Liver (tissue), 7 donors: ENCODE measurements at regions not wholly inside any gene's neighbourhood (a gene's known extent, or its start where the extent isn't known, plus 50 kb on each side); places are given as distances from the start of the nearest gene placed in this dataset.

Source experiments
- DNase-seq: peaks from one replicate; pipeline ENCODE4 v3.0.0-alpha.2; 2017; ENCODE audit warnings: low spot score
- H3K27ac ChIP-seq, 2 donors: one replicate each; pipeline ENCODE4 v1.7.0; 2013; ENCODE audit warnings: inconsistent platforms in 2 of 2, low read length in 2 of 2, control low read depth in 1 of 2, low read depth in 1 of 2, mild to moderate bottlenecking in 1 of 2
- H3K27me3 ChIP-seq, 4 donors: one replicate each; pipeline versions ENCODE4 v1.6.1 to v1.7.0; 2013; ENCODE audit warnings: low read length in 3 of 4, inconsistent platforms in 1 of 4, mild to moderate bottlenecking in 1 of 4, moderate library complexity in 1 of 4; ENCODE audit not compliant: control insufficient read depth in 4 of 4, insufficient read depth in 4 of 4
- H3K36me3 ChIP-seq, 4 donors: one replicate each; pipeline versions ENCODE4 v1.6.1 to v1.7.0; 2013; ENCODE audit warnings: low read length in 3 of 4, mild to moderate bottlenecking in 3 of 4, low read depth in 1 of 4, moderate library complexity in 1 of 4; ENCODE audit not compliant: control insufficient read depth in 4 of 4, insufficient read depth in 3 of 4
- H3K4me1 ChIP-seq, 4 donors: one replicate each; pipeline versions ENCODE4 v1.6.1 to v1.7.0; 2013; ENCODE audit warnings: low read length in 3 of 4, mild to moderate bottlenecking in 3 of 4, moderate library complexity in 1 of 4; ENCODE audit not compliant: control insufficient read depth in 4 of 4, insufficient read depth in 4 of 4
- H3K4me3 ChIP-seq, 3 donors: one replicate each; pipeline versions ENCODE4 v1.6.1 to v1.7.0; 2013; ENCODE audit warnings: low read length in 3 of 3, control low read depth in 1 of 3, low read depth in 1 of 3, mild to moderate bottlenecking in 1 of 3
- H3K9ac ChIP-seq, 2 donors: one replicate each; pipeline ENCODE4 v1.7.0; 2013; ENCODE audit warnings: low read length in 2 of 2, mild to moderate bottlenecking in 2 of 2, moderate library complexity in 2 of 2, control low read depth in 1 of 2, low read depth in 1 of 2
- H3K9me3 ChIP-seq, 4 donors: one replicate each; pipeline versions ENCODE4 v1.6.1 to v1.7.0; 2013; ENCODE audit warnings: low read length in 3 of 4; ENCODE audit not compliant: control insufficient read depth in 4 of 4
- ATF3 ChIP-seq: IDR thresholded peaks from 2 replicates; pipeline ENCODE4 v1.6.1; 2016; ENCODE audit warnings: antibody characterized with exemption
- FOXA1 ChIP-seq: IDR thresholded peaks from 2 replicates; pipeline ENCODE4 v1.6.1; 2016; ENCODE audit warnings: antibody characterized with exemption
- FOXA2 ChIP-seq: IDR thresholded peaks from 2 replicates; pipeline ENCODE4 v1.6.1; 2016; ENCODE audit warnings: antibody characterized with exemption
- GABPA ChIP-seq, 2 donors: IDR thresholded peaks in 1 of 2; conservative IDR thresholded peaks in 1 of 2; 2 replicates each; pipeline ENCODE4 v1.6.1; 2016; ENCODE audit warnings: antibody characterized with exemption in 2 of 2, mild to moderate bottlenecking in 1 of 2, moderate library complexity in 1 of 2
- HNF4A ChIP-seq, 2 donors: conservative IDR thresholded peaks; 2 replicates each; pipeline ENCODE4 v1.6.1; 2016; ENCODE audit warnings: antibody characterized with exemption in 2 of 2, mild to moderate bottlenecking in 2 of 2
- JUND ChIP-seq, 2 donors: IDR thresholded peaks; 2 replicates each; pipeline ENCODE4 v1.6.1; 2016; ENCODE audit warnings: antibody characterized with exemption in 2 of 2
- MAX ChIP-seq: IDR thresholded peaks from 2 replicates; pipeline ENCODE4 v1.6.1; 2016; ENCODE audit warnings: antibody characterized with exemption
- NR2F2 ChIP-seq: IDR thresholded peaks from 2 replicates; pipeline ENCODE4 v1.6.1; 2016; ENCODE audit warnings: antibody characterized with exemption
- RAD21 ChIP-seq, 2 donors: IDR thresholded peaks; 2 replicates each; pipeline ENCODE4 v1.6.1; 2016; ENCODE audit warnings: antibody characterized with exemption in 2 of 2, mild to moderate bottlenecking in 2 of 2
- RXRA ChIP-seq, 2 donors: IDR thresholded peaks; 2 replicates each; pipeline ENCODE4 v1.6.1; 2017 to 2018; ENCODE audit warnings: antibody characterized with exemption in 2 of 2, mild to moderate bottlenecking in 1 of 2
- SP1 ChIP-seq: IDR thresholded peaks from 2 replicates; pipeline ENCODE4 v1.6.1; 2018; ENCODE audit warnings: antibody characterized with exemption, mild to moderate bottlenecking
- TAF1 ChIP-seq: conservative IDR thresholded peaks from 2 replicates; pipeline ENCODE4 v1.6.1; 2016; ENCODE audit warnings: antibody characterized with exemption, mild to moderate bottlenecking
- YY1 ChIP-seq: IDR thresholded peaks from 2 replicates; pipeline ENCODE4 v1.6.1; 2016; ENCODE audit warnings: antibody characterized with exemption, mild to moderate bottlenecking
- ZBTB33 ChIP-seq: IDR thresholded peaks from 2 replicates; pipeline ENCODE4 v1.6.1; 2016; ENCODE audit warnings: antibody characterized with exemption
- WGBS: extraction: QIAGEN DNeasy Blood & Tissue Kit; methylation state at CpG from one replicate; pipeline ENCODE4 v1.1.7; 2013; 5-methylcytosine and 5-hydroxymethylcytosine counted together
- TF ChIP-seq, protein P1 (sequence below): IDR thresholded peaks from 2 replicates; pipeline ENCODE4 v1.6.1; 2016; ENCODE audit warnings: antibody characterized with exemption, mild to moderate bottlenecking
- donor health status: healthy.
- donor health status: healthy.
- donor health status: healthy.
- donor health status: healthy.

- H3K27me3 ChIP-seq, result no peaks in the 10 kb centered on the region
- H3K9ac ChIP-seq, result no peak overlapping the region
- DNase-seq, result no peak
- H3K27ac ChIP-seq, result no peak overlapping the region
- H3K9me3 ChIP-seq, result no peaks in the 10 kb centered on the region
- H3K4me3 ChIP-seq, result no peak overlapping the region
- no peaks in the 10 kb centered on the region for H3K4me1 ChIP-seq
- H3K36me3 ChIP-seq, result no peaks in the 10 kb centered on the region
- WGBS, result 79% methylated on average over 6 of the region's 6 CpGs
- TF ChIP-seq ZBTB33 (no peak), FOXA1 (no peak), RAD21 (IDR thresholded peaks at IDR 0.05) (no peak), GABPA (IDR thresholded peaks at IDR 0.05 in 1 of 2, conservative IDR thresholded peaks at IDR 0.05 in 1 of 2) (no peak), YY1 (no peak), MAX (no peak), TAF1 (no peak), FOXA2 (no peak), SP1 (no peak), ATF3 (no peak), RXRA (IDR thresholded peaks at IDR 0.05) (no peak)
Observed at GRCh38 chr5:96024683-96025475, 63.2 kb upstream of the ELL2 start.

DNA sequence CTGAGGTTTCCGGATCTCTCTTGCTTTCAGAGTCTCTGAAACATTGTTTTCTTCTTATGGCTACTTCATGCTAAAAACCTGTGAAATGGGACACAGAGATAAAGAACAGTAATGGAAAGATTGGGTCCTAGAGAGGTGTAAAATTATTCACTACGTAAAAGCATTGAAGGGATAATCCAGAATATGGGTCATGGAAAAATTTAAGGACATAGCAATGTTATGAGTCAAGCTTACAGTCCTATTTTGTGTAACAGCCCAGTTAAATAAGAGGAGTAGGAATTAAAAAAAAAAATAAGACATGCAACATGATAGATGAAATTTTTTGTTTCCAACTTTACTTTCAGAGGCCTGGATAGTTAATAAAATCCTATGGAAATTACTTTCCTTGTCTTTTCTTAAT, 61.9 kb upstream of the ELL2 start:
- no peaks in the 10 kb centered on the region for H3K9me3 ChIP-seq
- H3K4me1 ChIP-seq, result no peaks in the 10 kb centered on the region
- WGBS, result 90% methylated on average over 2 of the region's 2 CpGs
- no peak for DNase-seq
- H3K27me3 ChIP-seq, result no peaks in the 10 kb centered on the region
- H3K27ac ChIP-seq, result no peak overlapping the region
- H3K9ac ChIP-seq, result no peak overlapping the region
- no peak overlapping the region for H3K4me3 ChIP-seq
- no peak for TF ChIP-seq ZBTB33
- no peak for TF ChIP-seq RAD21 (IDR thresholded peaks at IDR 0.05)
- TF ChIP-seq NR2F2, result no peak
- no peaks in the 10 kb centered on the region for H3K36me3 ChIP-seq

- no peak overlapping the region for H3K27ac ChIP-seq
- no peak overlapping the region for H3K4me3 ChIP-seq
- TF ChIP-seq SP1, result no peak
- TF ChIP-seq ATF3, result no peak
- TF ChIP-seq, protein P1, sequence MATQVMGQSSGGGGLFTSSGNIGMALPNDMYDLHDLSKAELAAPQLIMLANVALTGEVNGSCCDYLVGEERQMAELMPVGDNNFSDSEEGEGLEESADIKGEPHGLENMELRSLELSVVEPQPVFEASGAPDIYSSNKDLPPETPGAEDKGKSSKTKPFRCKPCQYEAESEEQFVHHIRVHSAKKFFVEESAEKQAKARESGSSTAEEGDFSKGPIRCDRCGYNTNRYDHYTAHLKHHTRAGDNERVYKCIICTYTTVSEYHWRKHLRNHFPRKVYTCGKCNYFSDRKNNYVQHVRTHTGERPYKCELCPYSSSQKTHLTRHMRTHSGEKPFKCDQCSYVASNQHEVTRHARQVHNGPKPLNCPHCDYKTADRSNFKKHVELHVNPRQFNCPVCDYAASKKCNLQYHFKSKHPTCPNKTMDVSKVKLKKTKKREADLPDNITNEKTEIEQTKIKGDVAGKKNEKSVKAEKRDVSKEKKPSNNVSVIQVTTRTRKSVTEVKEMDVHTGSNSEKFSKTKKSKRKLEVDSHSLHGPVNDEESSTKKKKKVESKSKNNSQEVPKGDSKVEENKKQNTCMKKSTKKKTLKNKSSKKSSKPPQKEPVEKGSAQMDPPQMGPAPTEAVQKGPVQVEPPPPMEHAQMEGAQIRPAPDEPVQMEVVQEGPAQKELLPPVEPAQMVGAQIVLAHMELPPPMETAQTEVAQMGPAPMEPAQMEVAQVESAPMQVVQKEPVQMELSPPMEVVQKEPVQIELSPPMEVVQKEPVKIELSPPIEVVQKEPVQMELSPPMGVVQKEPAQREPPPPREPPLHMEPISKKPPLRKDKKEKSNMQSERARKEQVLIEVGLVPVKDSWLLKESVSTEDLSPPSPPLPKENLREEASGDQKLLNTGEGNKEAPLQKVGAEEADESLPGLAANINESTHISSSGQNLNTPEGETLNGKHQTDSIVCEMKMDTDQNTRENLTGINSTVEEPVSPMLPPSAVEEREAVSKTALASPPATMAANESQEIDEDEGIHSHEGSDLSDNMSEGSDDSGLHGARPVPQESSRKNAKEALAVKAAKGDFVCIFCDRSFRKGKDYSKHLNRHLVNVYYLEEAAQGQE, result no peak
- TF ChIP-seq TAF1, result no peak
- TF ChIP-seq JUND (IDR thresholded peaks at IDR 0.05), result no peak
- TF ChIP-seq HNF4A (conservative IDR thresholded peaks at IDR 0.05), result no peak
- no peak for TF ChIP-seq FOXA1
- no peak for DNase-seq
- H3K27me3 ChIP-seq, result no peaks in the 10 kb centered on the region
- WGBS, result 92% methylated on average over 1 of the region's 1 CpG
- no peaks in the 10 kb centered on the region for H3K36me3 ChIP-seq
- H3K4me1 ChIP-seq, result no peaks in the 10 kb centered on the region
- no peak overlapping the region for H3K9ac ChIP-seq
- H3K9me3 ChIP-seq, result no peaks in the 10 kb centered on the region
Observed at GRCh38 chr5:96022971-96023370, 61.3 kb upstream of the ELL2 start.
